Activated B cell treated with CpG ODN at 0.5 μM for 24 hours (primary cell): ENCODE measurements at regions not wholly inside any gene's neighbourhood (a gene's known extent, or its start where the extent isn't known, plus 50 kb on each side); places are given as distances from the start of the nearest gene placed in this dataset.

Source experiments
- ATAC-seq: fragments of 200-7000 bp; cut with Tn5 transposase; one replicate; pipeline ENCODE4 v1.10.0; 2021; ENCODE audit warnings: low read depth, mild to moderate bottlenecking, moderate library complexity
- CTCF ChIA-PET: fragments of 350-600 bp; sonication (Branson Sonifier 250); formaldehyde crosslinking; loops from one replicate; lab custom pipeline; 2021; ENCODE audit warnings: antibody characterized with exemption; lab: Charles Lee
- POLR2A ChIA-PET: fragments of 350-600 bp; sonication (Branson Sonifier 250); formaldehyde crosslinking; loops from one replicate; lab custom pipeline; 2021; ENCODE audit warnings: antibody characterized with exemption; lab: Charles Lee
- DNase-seq: peaks from one replicate; pipeline ENCODE4 v3.0.0; 2022
- H3K27ac Mint-ChIP-seq: one replicate; pipeline ENCODE4 v1.8.0; 2020; ENCODE audit warnings: mixed read lengths
- H3K27me3 Mint-ChIP-seq: one replicate; pipeline ENCODE4 v1.8.0; 2021; ENCODE audit warnings: mixed read lengths
- H3K36me3 Mint-ChIP-seq: one replicate; pipeline ENCODE4 v1.8.0; 2021; ENCODE audit warnings: low read depth, mixed read lengths
- H3K4me1 Mint-ChIP-seq: one replicate; pipeline ENCODE4 v1.8.0; 2021; ENCODE audit warnings: mixed read lengths
- H3K4me3 Mint-ChIP-seq: one replicate; pipeline ENCODE4 v1.8.0; 2020; ENCODE audit warnings: mild to moderate bottlenecking, mixed read lengths
- H3K9me3 Mint-ChIP-seq: one replicate; pipeline ENCODE4 v1.8.0; 2020; ENCODE audit warnings: mixed read lengths
- CTCF ChIP-seq: fragments of 200-600 bp; IDR thresholded peaks from one replicate; pipeline ENCODE4 v1.8.0; 2022; ENCODE audit warnings: antibody characterized with exemption, mild to moderate bottlenecking
- intact Hi-C: fragments of 100-400 bp; cut with micrococcal nuclease; formaldehyde crosslinking; loops from one replicate; pipeline ENCODE4 v1.15.1; 2024

- ATAC-seq (no peak), DNase-seq (no peak)
- H3K4me3 Mint-ChIP-seq = no peak overlapping the region
- no peaks in the 10 kb centered on the region for H3K27me3 Mint-ChIP-seq
- H3K9me3 Mint-ChIP-seq = no peaks in the 10 kb centered on the region
- no peak overlapping the region for H3K27ac Mint-ChIP-seq
- no peaks in the 10 kb centered on the region for H3K4me1 Mint-ChIP-seq
- CTCF ChIA-PET = no interaction called here
- TF ChIP-seq CTCF = no peak
- POLR2A ChIA-PET = no interaction called here
- intact Hi-C loops = no loop called here
- no peaks in the 10 kb centered on the region for H3K36me3 Mint-ChIP-seq
Measured at GRCh38 chr10:131492211-131492857, 180.8 kb upstream of the TCERG1L start.

GRCh38 chr10:131493432-131493831, 181.9 kb upstream of the TCERG1L start:
- ATAC-seq (no peak), DNase-seq (no peak)
- Mint-ChIP-seq H3K27ac (no peak overlapping the region), H3K4me1 (no peaks in the 10 kb centered on the region), H3K27me3 (no peaks in the 10 kb centered on the region), H3K36me3 (no peaks in the 10 kb centered on the region), H3K9me3 (no peaks in the 10 kb centered on the region), H3K4me3 (no peak overlapping the region)
- ChIA-PET CTCF (no interaction called here), POLR2A (no interaction called here)
- intact Hi-C loops = no loop called here
- TF ChIP-seq CTCF = no peak

GRCh38 chr10:131494451-131494850, 182.9 kb upstream of the TCERG1L start:
- TF ChIP-seq CTCF = no peak
- H3K9me3 Mint-ChIP-seq = no peaks in the 10 kb centered on the region
- CTCF ChIA-PET = no interaction called here
- no peak overlapping the region for H3K4me3 Mint-ChIP-seq
- ATAC-seq = no peak
- intact Hi-C loops = no loop called here
- H3K36me3 Mint-ChIP-seq = no peaks in the 10 kb centered on the region
- H3K4me1 Mint-ChIP-seq = no peaks in the 10 kb centered on the region
- POLR2A ChIA-PET = no interaction called here
- DNase-seq = no peak
- no peak overlapping the region for H3K27ac Mint-ChIP-seq
- no peaks in the 10 kb centered on the region for H3K27me3 Mint-ChIP-seq

GRCh38 chr10:131495224-131495623, 183.7 kb upstream of the TCERG1L start:
- Mint-ChIP-seq H3K36me3 (no peaks in the 10 kb centered on the region), H3K27ac (no peak overlapping the region), H3K27me3 (no peaks in the 10 kb centered on the region), H3K9me3 (no peaks in the 10 kb centered on the region), H3K4me1 (no peaks in the 10 kb centered on the region), H3K4me3 (no peak overlapping the region)
- intact Hi-C loops = no loop called here
- ATAC-seq (no peak), DNase-seq (no peak)
- CTCF ChIA-PET = no interaction called here
- POLR2A ChIA-PET = no interaction called here
- no peak for TF ChIP-seq CTCF

- POLR2A ChIA-PET = no interaction called here
- Mint-ChIP-seq H3K9me3 (no peaks in the 10 kb centered on the region), H3K4me3 (no peak overlapping the region), H3K4me1 (no peaks in the 10 kb centered on the region), H3K27ac (no peak overlapping the region), H3K27me3 (no peaks in the 10 kb centered on the region), H3K36me3 (no peaks in the 10 kb centered on the region)
- no peak for TF ChIP-seq CTCF
- intact Hi-C loops = no loop called here
- no peak for ATAC-seq
- no peak for DNase-seq
- CTCF ChIA-PET = no interaction called here
Measured at GRCh38 chr10:131495892-131496291, 184.4 kb upstream of the TCERG1L start.
